Ascending aorta (tissue), 2 donors: ENCODE measurements at regions not wholly inside any gene's neighbourhood (a gene's known extent, or its start where the extent isn't known, plus 50 kb on each side); places are given as distances from the start of the nearest gene placed in this dataset.
A peak's percentile ranks its signal among the peaks of the same experiment; 100 is the strongest.

ENCODE experiments used
- DNase-seq, 2 donors: peaks; one replicate each; pipeline ENCODE4 v3.0.0-alpha.2; 2019; ENCODE audit warnings: low spot score in 2 of 2
- H3K27ac ChIP-seq, 2 donors: fragments of 200-600 bp; sonication (generic); one replicate each; pipeline ENCODE4 v1.5.1; 2016 to 2017; ENCODE audit warnings: mild to moderate bottlenecking in 1 of 2
- H3K27me3 ChIP-seq: fragments of 200-600 bp; sonication (generic); one replicate; pipeline ENCODE4 v1.5.1; 2017
- H3K36me3 ChIP-seq, 2 donors: fragments of 200-600 bp; sonication (generic); one replicate each; pipeline ENCODE4 v1.5.1; 2016
- H3K4me1 ChIP-seq, 2 donors: fragments of 200-600 bp; sonication (generic); one replicate each; pipeline ENCODE4 v1.5.1; 2016 to 2017; ENCODE audit warnings: mild to moderate bottlenecking in 1 of 2
- H3K4me3 ChIP-seq, 2 donors: fragments of 200-600 bp; sonication (generic); one replicate each; pipeline ENCODE4 v1.5.1; 2016 to 2017; ENCODE audit warnings: mild to moderate bottlenecking in 1 of 2
- H3K9me3 ChIP-seq, 2 donors: fragments of 200-600 bp; sonication (generic); one replicate each; pipeline ENCODE4 v1.5.1; 2016
- intact Hi-C: fragments of 100-400 bp; cut with DNase I; formaldehyde crosslinking; loops from one replicate; pipeline ENCODE4 v1.15.1; 2023
- TF ChIP-seq, protein P1 (sequence below), 3 experiments: fragments of 200-600 bp in 2 of 3; fragments of 450-650 bp in 1 of 3; sonication (generic) in 2 of 3; IDR thresholded peaks; one replicate each; pipeline ENCODE4 v1.5.1; 2016 to 2019; ENCODE audit warnings: antibody characterized with exemption in 3 of 3, mild to moderate bottlenecking in 1 of 3, moderate library complexity in 1 of 3

DNA sequence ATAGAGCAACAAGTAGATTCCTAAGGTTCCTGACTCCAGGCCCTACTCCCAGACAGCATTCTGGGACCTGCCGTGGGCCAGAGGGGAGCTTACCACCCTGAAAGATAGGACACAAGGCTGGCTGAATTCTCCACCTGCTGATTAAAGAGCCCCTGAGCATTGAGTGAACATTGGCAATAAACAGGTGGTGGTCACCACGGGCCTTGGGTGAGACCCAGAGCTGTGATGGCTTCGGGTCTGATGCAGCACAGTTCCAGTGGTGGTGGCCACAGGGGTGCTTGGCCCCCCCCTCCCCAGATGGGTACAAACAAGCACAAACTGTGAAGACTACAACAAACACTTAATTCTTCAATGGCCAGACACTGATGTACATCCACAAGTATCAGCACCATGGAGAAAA, 444.6 kb downstream of the GASK1B start:
- peak overlapping the region in 1 of 2 donors; percentile 56 for H3K27ac ChIP-seq
- TF ChIP-seq, protein P1, sequence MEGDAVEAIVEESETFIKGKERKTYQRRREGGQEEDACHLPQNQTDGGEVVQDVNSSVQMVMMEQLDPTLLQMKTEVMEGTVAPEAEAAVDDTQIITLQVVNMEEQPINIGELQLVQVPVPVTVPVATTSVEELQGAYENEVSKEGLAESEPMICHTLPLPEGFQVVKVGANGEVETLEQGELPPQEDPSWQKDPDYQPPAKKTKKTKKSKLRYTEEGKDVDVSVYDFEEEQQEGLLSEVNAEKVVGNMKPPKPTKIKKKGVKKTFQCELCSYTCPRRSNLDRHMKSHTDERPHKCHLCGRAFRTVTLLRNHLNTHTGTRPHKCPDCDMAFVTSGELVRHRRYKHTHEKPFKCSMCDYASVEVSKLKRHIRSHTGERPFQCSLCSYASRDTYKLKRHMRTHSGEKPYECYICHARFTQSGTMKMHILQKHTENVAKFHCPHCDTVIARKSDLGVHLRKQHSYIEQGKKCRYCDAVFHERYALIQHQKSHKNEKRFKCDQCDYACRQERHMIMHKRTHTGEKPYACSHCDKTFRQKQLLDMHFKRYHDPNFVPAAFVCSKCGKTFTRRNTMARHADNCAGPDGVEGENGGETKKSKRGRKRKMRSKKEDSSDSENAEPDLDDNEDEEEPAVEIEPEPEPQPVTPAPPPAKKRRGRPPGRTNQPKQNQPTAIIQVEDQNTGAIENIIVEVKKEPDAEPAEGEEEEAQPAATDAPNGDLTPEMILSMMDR (IDR thresholded peaks at IDR 0.05), result no peak
- no peaks in the 10 kb centered on the region for H3K4me1 ChIP-seq
- no peaks in the 10 kb centered on the region for H3K9me3 ChIP-seq
- no peak overlapping the region for H3K4me3 ChIP-seq
- no peaks in the 10 kb centered on the region for H3K27me3 ChIP-seq
- intact Hi-C loops, result no loop called here
- DNase-seq, result no peak
- no peaks in the 10 kb centered on the region for H3K36me3 ChIP-seq

DNA sequence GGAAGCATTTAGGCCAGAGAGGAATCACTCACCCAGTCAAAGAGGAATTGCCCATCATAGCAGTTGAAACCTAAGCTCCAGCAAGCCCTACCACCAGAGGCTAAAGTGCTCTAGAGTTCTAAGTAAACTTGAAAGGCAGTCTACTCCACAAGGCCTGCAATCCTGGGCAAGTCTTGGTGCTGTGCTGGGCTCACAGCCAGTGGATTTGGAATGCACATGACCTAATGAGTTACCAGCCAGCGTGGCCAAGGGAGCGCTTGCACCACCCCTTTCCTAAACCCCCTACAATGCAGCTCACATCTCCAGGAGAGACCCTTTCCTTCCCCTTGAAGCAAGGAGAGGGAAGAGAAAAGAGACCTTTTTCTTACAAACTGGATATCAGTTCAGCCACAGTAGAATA, 445.7 kb downstream of the GASK1B start:
- Histone ChIP-seq H3K27ac (peak overlapping the region in 1 of 2 donors; percentile 56), H3K4me3 (no peak overlapping the region), H3K9me3 (no peaks in the 10 kb centered on the region), H3K36me3 (no peaks in the 10 kb centered on the region), H3K27me3 (no peaks in the 10 kb centered on the region), H3K4me1 (no peaks in the 10 kb centered on the region)
- TF ChIP-seq, protein P1 (IDR thresholded peaks at IDR 0.05), result no peak
- DNase-seq, result no peak
- intact Hi-C loops, result no loop called here

DNA sequence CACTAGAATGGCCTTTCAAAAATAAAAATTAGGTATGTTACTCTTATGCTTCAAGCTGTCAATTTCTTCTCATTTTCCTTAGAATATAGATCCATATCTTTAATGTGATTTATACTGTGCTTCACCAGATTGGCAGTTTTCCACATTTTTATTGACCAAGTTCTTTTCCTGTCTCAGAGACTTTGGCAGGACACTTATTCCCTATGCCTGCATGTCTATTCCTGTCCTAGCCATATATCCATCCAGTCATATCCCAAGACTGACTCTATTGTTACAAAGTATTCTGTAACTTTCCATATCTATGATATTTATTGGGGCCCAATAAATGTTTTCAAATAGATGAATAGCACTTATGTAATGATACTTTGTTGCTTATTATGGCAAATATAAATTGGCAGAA, 450.7 kb downstream of the GASK1B start:
- no peaks in the 10 kb centered on the region for H3K9me3 ChIP-seq
- TF ChIP-seq, protein P1 (IDR thresholded peaks at IDR 0.05), result no peak
- no peak overlapping the region for H3K4me3 ChIP-seq
- H3K4me1 ChIP-seq, result no peaks in the 10 kb centered on the region
- H3K27me3 ChIP-seq, result no peaks in the 10 kb centered on the region
- intact Hi-C loops, result no loop called here
- no peak for DNase-seq
- H3K36me3 ChIP-seq, result no peaks in the 10 kb centered on the region
- H3K27ac ChIP-seq, result no peak overlapping the region

DNA sequence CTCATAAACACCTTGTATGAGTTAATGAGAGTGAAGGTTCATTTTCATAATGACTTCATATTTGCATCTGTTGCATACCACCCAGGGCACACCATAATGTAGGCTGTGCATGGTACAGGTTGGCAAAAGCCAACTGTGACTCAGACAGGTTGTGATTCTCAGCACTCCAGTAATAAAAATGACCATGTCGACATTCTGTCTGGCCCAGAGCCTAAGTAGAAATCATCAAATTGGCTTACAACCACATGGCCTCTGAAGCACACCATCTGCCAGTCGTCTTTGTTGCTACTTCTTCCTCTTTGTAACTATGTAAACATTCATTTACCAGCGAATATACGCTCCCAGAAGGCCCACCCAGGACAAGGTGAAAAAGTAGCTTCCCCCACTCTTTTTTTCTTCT, 459.5 kb downstream of the GASK1B start:
- H3K9me3 ChIP-seq, result no peaks in the 10 kb centered on the region
- no peak overlapping the region for H3K27ac ChIP-seq
- no peaks in the 10 kb centered on the region for H3K4me1 ChIP-seq
- H3K36me3 ChIP-seq, result no peaks in the 10 kb centered on the region
- no peak overlapping the region for H3K4me3 ChIP-seq
- intact Hi-C loops, result no loop called here
- DNase-seq, result no peak
- H3K27me3 ChIP-seq, result no peaks in the 10 kb centered on the region
- TF ChIP-seq, protein P1 (IDR thresholded peaks at IDR 0.05), result no peak

DNA sequence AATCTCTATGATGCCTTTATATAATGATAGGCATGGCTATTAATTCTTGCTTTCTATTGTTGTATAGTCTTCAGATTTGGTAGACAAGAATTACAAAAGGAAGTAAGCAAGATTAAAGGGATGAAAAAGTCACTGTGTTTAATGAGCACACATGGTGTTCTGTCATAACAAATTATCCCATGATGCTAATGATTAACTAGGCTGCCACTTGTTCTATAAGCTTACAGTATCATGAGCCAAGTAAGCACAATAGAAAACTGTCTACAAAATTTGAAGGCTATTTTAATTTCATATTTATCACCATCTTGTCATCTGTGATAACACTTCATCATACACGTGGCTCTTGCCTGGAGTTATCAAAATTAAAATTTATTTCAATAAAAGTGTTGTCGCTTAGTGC, 466.7 kb downstream of the GASK1B start:
- Histone ChIP-seq H3K4me3 (no peak overlapping the region), H3K27me3 (no peaks in the 10 kb centered on the region), H3K36me3 (no peaks in the 10 kb centered on the region), H3K4me1 (peaks cover 0 to 5% of the 10 kb centered on the region in 2 donors), H3K9me3 (peaks cover 0 to 2% of the 10 kb centered on the region in 2 donors), H3K27ac (no peak overlapping the region)
- intact Hi-C loops, result no loop called here
- DNase-seq, result no peak
- TF ChIP-seq, protein P1 (IDR thresholded peaks at IDR 0.05), result no peak

DNA sequence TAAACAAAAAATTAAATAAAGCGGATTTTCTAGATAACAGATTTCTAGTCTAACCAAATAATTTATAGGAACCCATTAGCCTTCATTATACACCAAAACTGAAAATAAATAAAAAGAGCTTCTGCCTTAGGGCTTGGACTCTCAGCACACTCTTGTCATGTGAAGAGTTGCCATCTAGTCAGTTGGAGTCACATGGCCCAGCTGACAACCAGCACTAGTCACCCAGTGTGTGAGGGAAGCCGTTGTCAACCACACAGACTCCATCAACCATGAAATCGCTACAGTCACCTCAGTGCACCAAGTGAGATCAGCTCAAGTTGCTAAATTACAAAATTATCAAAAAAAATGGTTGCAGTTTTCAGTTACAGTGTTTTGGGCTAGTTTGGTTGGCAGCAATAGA, 470.0 kb downstream of the GASK1B start:
- intact Hi-C loops, result no loop called here
- no peaks in the 10 kb centered on the region for H3K36me3 ChIP-seq
- H3K27me3 ChIP-seq, result no peaks in the 10 kb centered on the region
- H3K27ac ChIP-seq, result no peak overlapping the region
- no peak overlapping the region for H3K4me3 ChIP-seq
- TF ChIP-seq, protein P1 (IDR thresholded peaks at IDR 0.05), result no peak
- H3K9me3 ChIP-seq, result peaks cover 0 to 2% of the 10 kb centered on the region in 2 donors
- DNase-seq, result no peak
- peaks cover 0 to 6% of the 10 kb centered on the region in 2 donors for H3K4me1 ChIP-seq
